Fibroblast of skin of left biceps (primary cell): ENCODE measurements at regions not wholly inside any gene's neighbourhood (a gene's known extent, or its start where the extent isn't known, plus 50 kb on each side); places are given as distances from the start of the nearest gene placed in this dataset.

Source experiments
- DNase-seq, 2 experiments: peaks; one replicate each; pipeline ENCODE4 v3.0.0-alpha.2; 2013; ENCODE audit warnings: low read depth in 2 of 2

GRCh38 chr6:108778421-108779186, 69.6 kb upstream of the ARMC2 start:
- DNase-seq: no peak

DNA sequence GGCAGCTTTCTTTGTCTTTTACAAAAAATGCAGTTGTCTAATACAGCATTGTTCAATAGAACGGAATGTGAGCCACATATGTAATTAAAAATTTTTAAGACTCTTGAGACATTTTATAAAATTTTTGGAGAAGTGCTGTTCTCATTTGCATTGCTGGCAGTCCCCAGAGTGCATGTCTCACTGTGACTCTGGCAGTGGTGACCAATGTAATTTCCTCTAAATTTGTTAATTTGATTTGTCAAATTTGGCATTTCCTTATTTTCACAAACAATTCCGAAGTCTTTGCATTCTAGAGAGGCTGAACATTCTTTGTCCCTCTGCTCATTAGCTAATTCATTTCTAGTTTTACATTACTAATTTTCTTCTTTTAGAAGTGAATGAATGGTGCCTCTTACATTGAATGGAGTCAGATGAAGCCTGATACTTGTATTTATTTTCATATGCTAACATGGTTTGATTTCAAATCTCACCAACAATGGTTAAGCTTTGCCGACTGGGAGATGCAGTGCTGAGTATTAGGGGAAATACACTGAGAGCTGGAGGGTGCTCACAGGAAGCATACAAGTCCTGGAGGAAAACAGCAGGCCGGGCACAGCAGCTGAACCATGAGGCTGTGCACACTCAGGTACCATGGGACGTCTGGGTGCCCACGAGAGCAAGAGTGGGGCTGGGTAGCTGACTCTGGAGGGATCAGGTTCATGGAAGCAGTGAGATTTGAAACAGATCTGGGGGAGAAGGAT, 68.5 kb upstream of the ARMC2 start:
- DNase-seq: no peak

GRCh38 chr6:108780784-108781183, 67.4 kb upstream of the ARMC2 start:
- no peak for DNase-seq

DNA sequence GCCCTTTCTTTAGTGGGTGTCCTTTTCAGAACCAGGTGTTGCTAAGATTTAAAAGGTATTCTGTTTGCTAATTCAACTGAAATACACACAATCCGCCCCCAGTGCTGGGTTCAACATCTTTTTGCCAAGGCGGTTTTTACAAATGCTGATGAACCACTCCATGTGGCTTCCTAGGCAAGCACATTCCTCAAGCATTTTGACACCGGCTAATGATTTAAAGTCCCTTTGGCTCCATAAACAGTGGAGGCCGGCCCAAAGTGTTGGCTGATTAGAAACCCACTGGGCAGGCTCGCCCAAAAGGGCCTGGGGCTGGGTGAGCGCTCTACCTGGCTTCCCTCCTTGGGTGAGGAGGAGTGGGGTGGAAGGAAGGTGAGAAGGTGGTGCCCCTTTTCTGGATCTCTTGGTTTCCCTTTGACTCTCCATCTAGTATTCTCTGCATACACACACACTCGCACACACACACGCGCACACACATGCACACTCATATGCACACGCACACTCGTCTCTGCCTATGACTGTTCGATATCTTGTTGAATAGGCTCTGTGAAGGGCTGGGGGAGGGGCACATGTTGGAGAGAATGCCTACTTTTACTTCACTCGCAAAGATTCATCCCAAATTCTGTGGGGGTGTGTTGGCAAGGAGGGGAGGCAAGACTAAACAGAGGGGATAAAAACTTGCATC, 66.7 kb upstream of the ARMC2 start:
- DNase-seq: no peak

DNA sequence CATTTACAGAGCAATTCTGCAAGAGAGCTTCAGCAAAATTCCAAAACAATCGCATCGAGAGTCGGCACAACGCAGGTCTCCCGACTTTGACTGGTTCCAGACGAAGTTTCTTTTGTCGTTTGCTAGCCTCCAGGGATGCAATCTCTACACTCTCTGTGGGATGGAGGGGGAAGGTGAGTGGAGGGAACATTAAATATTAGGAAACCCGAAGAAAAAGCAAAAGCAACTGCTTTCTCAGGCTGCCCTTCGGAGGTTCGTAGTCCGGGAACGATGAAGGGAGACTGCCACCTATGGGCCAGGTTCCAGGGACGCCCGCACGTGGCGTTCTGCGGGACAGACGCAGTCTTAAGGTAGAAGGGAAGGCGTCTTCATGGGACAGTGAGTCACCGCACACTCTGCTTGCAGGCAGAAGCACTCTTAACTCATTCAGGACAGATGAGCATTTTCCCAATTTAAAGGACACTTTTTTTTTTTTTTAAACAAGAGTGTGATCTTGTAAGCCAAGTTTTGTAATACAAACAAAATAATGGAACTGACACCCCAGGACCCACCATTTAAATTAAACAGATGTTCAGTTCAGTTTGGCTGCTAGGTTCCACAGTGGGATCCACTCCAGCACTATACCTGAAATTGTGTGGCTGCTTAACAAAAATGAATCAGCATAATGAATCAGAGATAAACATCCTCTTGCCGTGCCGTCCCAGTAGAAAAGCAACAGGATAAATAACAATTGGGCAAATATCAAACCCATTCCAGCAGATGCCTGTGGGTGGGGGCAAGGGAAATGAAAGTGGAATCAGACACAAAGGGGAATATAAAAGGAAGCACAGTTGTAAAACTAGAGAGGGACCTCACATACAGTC, 65.8 kb upstream of the ARMC2 start:
- DNase-seq: peak; percentile 40

GRCh38 chr6:108785653-108786052, 62.6 kb upstream of the ARMC2 start:
- no peak for DNase-seq

GRCh38 chr6:108788416-108788815, 59.8 kb upstream of the ARMC2 start:
- no peak for DNase-seq

- no peak for DNase-seq
These were observed 58.7 kb upstream of the ARMC2 start for GRCh38 chr6:108789475-108789874.

DNA sequence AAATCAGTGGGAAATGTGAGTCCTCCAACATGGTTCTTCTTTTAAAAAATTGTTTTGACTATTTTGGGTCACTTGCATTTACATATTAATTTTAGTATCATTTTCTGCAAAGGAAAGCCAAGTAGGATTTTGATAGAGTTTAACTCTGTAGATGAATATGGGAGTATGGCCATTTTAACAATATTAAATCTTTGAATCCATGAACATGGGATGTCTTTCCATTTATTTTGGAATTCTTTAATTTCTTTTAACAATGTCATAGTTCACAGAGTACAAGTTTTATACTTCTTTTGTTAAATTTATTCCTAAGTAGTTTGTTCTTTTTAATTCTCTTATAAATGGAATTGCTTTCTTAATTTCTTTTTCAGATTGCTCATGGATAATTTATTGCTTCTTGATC, 56.5 kb upstream of the ARMC2 start:
- no peak for DNase-seq

GRCh38 chr6:108793516-108794251, 54.5 kb upstream of the ARMC2 start:
- DNase-seq: no peak

DNA sequence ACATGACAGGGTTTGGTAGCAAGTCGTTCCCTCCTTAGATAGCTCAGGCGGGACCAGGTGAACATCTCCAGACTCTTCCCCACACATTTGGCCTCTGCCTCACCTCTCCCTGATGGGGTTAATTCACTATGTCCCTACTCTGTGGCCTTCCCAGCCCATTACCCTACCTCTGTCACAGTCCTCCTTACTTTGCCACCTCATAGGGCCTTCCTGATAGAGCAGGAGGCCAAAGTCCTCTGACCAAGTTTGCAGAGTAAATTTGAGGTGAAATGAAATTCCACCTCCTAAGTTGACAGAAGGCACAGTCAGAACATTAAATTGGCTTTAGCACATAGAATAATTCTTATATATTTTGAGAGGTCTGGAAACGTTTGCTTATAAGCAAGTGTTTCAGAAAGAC, 53.1 kb upstream of the ARMC2 start:
- DNase-seq: no peak

DNA sequence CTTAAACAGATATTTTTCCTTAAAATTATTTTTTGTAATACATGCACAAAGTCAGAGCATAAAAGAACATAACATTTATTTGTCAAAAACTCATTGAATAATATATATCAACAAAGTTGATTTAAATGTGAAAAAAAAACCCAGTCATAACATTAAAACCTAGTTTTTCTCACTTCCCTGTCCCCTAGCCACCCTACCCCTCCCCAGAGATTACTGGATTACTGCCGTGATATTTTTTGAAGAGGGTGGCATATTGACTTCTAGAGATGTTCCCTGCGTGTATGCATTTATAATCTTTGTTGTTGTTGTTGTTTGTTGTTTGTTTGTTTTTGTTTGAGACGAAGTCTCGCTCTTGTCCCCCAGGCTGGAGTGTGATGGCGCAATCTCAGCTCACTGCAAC, 52.4 kb upstream of the ARMC2 start:
- DNase-seq: no peak

GRCh38 chr6:108796875-108797274, 51.3 kb upstream of the ARMC2 start:
- DNase-seq: no peak

DNA sequence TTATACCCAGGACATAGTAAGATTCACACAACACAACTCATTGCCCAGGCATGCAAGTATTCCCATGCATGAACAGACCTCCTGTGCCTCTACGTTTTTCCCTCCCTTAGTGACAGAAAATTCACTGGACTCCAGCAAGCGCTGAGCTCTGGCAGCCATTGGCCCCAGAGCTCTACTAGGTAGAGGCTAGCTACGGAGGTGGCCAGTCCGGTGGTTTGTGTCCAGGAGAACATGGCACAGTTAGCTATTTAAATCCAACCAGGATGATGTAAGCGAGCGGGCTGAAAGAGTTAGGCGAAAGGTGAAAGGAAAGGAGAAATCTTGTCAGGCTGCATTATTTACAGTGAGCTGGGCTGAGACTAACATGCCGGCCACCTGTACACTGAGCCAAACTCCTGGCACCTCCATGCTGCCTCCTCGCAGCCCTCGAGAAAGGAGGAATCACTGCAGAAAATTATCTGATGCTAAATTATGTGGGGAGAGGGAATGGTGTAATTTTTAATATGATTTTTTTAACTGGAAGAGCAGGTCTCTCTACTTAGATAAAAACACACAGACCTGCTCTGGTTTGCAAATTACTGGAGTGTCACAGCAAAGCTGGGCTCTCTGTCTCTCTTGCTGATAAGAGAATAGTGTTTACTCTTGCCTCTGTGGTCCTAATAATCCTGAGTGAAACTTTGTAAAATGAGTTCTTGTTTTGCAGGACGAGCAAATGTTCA, 50.1 kb upstream of the ARMC2 start:
- no peak for DNase-seq
